OCI-M2 (cell line): ENCODE measurements at regions not wholly inside any gene's neighbourhood (a gene's known extent, or its start where the extent isn't known, plus 50 kb on each side); places are given as distances from the start of the nearest gene placed in this dataset.
"Not testable (repeated sequence)": the region's sequence is repeated elsewhere in the genome, so short reads cannot be mapped to it uniquely, and the experiment has no call there.

Experiments used
- DNase-seq: peaks from one replicate; lab custom pipeline; 2025; ENCODE audit not compliant: unreplicated experiment; lab: John Stamatoyannopoulos, UW

- DNase-seq: no peak
Measured at GRCh38 chr16:86949116-86949515, 368.1 kb downstream of the C16orf95 start.

GRCh38 chr16:86949630-86950029 lies 367.6 kb downstream of the C16orf95 start:
- no peak for DNase-seq

GRCh38 chr16:86951041-86951822 lies 366.0 kb downstream of the C16orf95 start:
- DNase-seq: no peak

GRCh38 chr16:86951831-86952598 lies 365.2 kb downstream of the C16orf95 start:
- DNase-seq: no peak

- no peak for DNase-seq
Measured at GRCh38 chr16:86952769-86953168, 364.4 kb downstream of the C16orf95 start.

GRCh38 chr16:86953631-86954391 lies 363.4 kb downstream of the C16orf95 start:
- no peak for DNase-seq

- DNase-seq: no peak
Measured at GRCh38 chr16:86955136-86955855, 361.9 kb downstream of the C16orf95 start.

- no peak for DNase-seq
Measured at GRCh38 chr16:86956437-86956836, 360.8 kb downstream of the C16orf95 start.

- not testable (repeated sequence) for DNase-seq
Measured at GRCh38 chr16:86957662-86958198, 359.5 kb downstream of the C16orf95 start.

GRCh38 chr16:86958423-86958822 lies 358.8 kb downstream of the C16orf95 start:
- no peak for DNase-seq

GRCh38 chr16:86959091-86959651 lies 358.0 kb downstream of the C16orf95 start:
- no peak for DNase-seq

- DNase-seq: no peak
Measured at GRCh38 chr16:86959729-86960128, 357.5 kb downstream of the C16orf95 start.

- DNase-seq: no peak
Measured at GRCh38 chr16:86960266-86960665, 356.9 kb downstream of the C16orf95 start.

- DNase-seq: no peak
Measured at GRCh38 chr16:86961171-86961601, 356.0 kb downstream of the C16orf95 start.

GRCh38 chr16:86962259-86962658 lies 354.9 kb downstream of the C16orf95 start:
- DNase-seq: no peak

GRCh38 chr16:86962913-86963312 lies 354.3 kb downstream of the C16orf95 start:
- no peak for DNase-seq

GRCh38 chr16:86963600-86964575 lies 353.3 kb downstream of the C16orf95 start:
- no peak for DNase-seq

- no peak for DNase-seq
Measured at GRCh38 chr16:86964796-86965241, 352.4 kb downstream of the C16orf95 start.

GRCh38 chr16:86965331-86965730 lies 351.9 kb downstream of the C16orf95 start:
- no peak for DNase-seq
